ENCODE measurements at regions not wholly inside any gene's neighbourhood (a gene's known extent, or its start where the extent isn't known, plus 50 kb on each side); places are given as distances from the start of the nearest gene placed in this dataset.

- TF ChIP-seq POLR2A (IDR thresholded peaks at IDR 0.05) (no peak), CTCF (IDR thresholded peaks at IDR 0.05) (no peak)
Measured at GRCh38 chr16:16930309-16931000, 540.3 kb downstream of the XYLT1 start.

Data from uterus (tissue), 2 donors.